ENCODE measurements at regions not wholly inside any gene's neighbourhood (a gene's known extent, or its start where the extent isn't known, plus 50 kb on each side); places are given as distances from the start of the nearest gene placed in this dataset.

DNA sequence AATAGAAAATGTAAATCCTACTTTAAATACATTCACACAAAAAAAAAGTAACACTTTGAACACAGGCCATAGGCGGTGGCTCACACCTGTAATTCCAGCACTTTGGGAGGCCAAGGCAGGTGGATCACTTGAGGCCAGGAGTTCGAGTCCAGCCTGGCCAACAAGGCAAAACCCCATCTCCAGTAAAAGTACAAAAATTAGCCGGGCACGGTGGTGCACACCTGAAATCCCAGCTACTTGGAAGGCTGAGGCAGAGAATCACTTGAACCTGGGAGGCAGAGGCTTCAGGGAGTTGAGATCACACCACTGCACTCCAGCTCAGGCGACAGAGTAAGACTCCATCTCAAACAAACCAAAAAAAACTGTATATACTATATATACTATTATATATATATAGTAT lies 303.6 kb downstream of the BCL11A start:
- no peak for TF ChIP-seq POLR2A (IDR thresholded peaks at IDR 0.05)
- TF ChIP-seq, protein P1, sequence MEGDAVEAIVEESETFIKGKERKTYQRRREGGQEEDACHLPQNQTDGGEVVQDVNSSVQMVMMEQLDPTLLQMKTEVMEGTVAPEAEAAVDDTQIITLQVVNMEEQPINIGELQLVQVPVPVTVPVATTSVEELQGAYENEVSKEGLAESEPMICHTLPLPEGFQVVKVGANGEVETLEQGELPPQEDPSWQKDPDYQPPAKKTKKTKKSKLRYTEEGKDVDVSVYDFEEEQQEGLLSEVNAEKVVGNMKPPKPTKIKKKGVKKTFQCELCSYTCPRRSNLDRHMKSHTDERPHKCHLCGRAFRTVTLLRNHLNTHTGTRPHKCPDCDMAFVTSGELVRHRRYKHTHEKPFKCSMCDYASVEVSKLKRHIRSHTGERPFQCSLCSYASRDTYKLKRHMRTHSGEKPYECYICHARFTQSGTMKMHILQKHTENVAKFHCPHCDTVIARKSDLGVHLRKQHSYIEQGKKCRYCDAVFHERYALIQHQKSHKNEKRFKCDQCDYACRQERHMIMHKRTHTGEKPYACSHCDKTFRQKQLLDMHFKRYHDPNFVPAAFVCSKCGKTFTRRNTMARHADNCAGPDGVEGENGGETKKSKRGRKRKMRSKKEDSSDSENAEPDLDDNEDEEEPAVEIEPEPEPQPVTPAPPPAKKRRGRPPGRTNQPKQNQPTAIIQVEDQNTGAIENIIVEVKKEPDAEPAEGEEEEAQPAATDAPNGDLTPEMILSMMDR (IDR thresholded peaks at IDR 0.05), result no peak
- Histone ChIP-seq H3K27me3 (no peaks in the 10 kb centered on the region), H3K4me1 (no peaks in the 10 kb centered on the region), H3K4me3 (no peak overlapping the region), H3K36me3 (replicated peaks in 1 of 2; ENCODE audit: insufficient read depth in 1 of 2, low read depth in 2 of 2) (no peaks in the 10 kb centered on the region), H3K27ac (no peak overlapping the region), H3K9me3 (no peaks in the 10 kb centered on the region)
- WGBS, 2 donors, result 88 to 95% methylated on average over 5 of the region's 5 CpGs
- intact Hi-C loops (cut with DNase I), result no loop called here
- DNase-seq (no peak), ATAC-seq (no peak)

DNA sequence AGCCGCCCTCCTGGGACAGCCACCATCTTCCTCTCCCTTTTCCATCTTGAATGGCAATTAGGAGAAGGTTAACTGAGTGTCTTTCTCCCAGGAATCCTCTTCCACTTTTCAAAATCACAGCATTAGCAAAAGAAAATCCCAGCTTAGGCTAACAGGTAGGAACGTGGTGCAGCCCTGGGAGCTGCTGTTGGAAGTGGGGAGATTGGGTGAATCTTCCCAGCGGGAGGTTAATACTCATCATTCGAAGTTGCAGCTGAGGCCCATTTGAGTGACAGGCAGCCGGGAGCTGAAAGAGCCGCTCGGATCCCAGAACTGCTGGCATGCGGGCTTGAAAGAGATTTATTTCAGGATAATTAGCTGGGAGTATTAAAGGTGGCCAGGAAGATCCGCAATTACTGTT lies 306.0 kb downstream of the BCL11A start:
- H3K36me3 ChIP-seq (replicated peaks in 1 of 2; ENCODE audit: insufficient read depth in 1 of 2, low read depth in 2 of 2), result no peaks in the 10 kb centered on the region
- ATAC-seq, result no peak
- no peaks in the 10 kb centered on the region for H3K27me3 ChIP-seq
- no peaks in the 10 kb centered on the region for H3K4me1 ChIP-seq
- intact Hi-C loops (cut with DNase I), result no loop called here
- H3K4me3 ChIP-seq, result no peak overlapping the region
- DNase-seq, result no peak
- H3K27ac ChIP-seq, result no peak overlapping the region
- no peaks in the 10 kb centered on the region for H3K9me3 ChIP-seq
- WGBS, 2 donors, result 78 to 89% methylated on average over 9 of the region's 9 CpGs
- TF ChIP-seq POLR2A (IDR thresholded peaks at IDR 0.05), result no peak
- TF ChIP-seq, protein P1 (IDR thresholded peaks at IDR 0.05), result no peak

DNA sequence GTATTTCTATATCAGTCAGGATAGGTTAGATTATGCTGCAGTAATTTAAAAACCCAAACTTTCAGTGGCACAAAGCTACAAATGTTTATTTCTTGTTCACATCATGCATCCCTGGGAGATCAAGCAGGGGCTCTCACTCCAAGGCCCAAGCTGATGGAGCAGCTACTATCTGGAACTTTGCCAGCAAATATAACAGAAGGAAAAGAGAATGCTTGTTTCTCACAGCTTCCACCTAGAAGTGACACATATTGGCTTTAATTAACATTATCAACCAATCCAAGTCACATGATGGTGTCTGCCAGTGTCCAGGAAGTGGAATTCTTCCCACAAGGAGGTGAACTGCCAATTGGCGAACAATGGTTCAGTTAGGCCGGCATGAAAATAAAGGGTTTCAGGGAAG lies 306.9 kb downstream of the BCL11A start:
- Histone ChIP-seq H3K27ac (no peak overlapping the region), H3K4me3 (no peak overlapping the region), H3K9me3 (no peaks in the 10 kb centered on the region), H3K36me3 (replicated peaks in 1 of 2; ENCODE audit: insufficient read depth in 1 of 2, low read depth in 2 of 2) (no peaks in the 10 kb centered on the region), H3K4me1 (no peaks in the 10 kb centered on the region), H3K27me3 (no peaks in the 10 kb centered on the region)
- 89 to 94% methylated on average over 2 of the region's 2 CpGs for WGBS, 2 donors
- TF ChIP-seq, protein P1 (IDR thresholded peaks at IDR 0.05), result no peak
- no peak for TF ChIP-seq POLR2A (IDR thresholded peaks at IDR 0.05)
- intact Hi-C loops (cut with DNase I), result no loop called here
- DNase-seq (no peak), ATAC-seq (no peak)

DNA sequence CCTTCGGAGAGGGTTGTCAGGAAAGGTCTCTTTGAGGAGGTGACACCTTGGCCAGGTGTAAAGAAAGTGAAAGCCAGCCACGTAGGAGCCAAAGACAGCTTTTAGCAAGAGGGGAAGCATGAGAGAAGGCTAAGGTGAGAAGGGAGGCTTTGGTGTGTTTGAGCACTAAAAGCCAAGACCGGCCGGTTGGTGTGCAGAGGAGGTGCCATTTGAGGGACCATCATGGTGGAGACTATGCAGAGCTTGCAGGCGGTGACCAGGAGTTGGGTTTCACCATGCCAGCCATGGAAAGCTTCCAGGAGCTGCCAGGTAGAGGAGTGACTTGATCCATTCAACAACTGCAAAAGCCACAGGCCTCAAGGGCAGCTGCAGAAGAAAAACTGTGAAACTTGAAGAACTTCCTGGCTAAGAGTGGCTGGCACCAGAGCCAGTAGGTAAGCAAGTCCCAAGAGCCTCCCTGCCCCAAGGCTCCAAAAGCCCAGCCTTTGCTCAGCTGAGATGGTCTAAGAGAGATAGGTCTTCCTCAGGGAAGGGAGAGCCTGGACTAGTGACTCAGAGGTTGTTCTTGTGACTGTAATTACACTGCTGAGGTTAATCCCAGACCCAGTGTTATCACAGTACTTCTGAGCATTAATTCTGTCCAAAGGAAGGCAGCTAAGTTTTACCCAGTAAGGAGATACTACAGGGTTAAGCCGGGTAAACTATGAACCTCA lies 319.0 kb downstream of the BCL11A start:
- Histone ChIP-seq H3K4me1 (no peaks in the 10 kb centered on the region), H3K4me3 (no peak overlapping the region), H3K27ac (no peak overlapping the region), H3K36me3 (replicated peaks in 1 of 2; ENCODE audit: insufficient read depth in 1 of 2, low read depth in 2 of 2) (no peaks in the 10 kb centered on the region), H3K27me3 (no peaks in the 10 kb centered on the region), H3K9me3 (no peaks in the 10 kb centered on the region)
- 84 to 88% methylated on average over 6 of the region's 6 CpGs for WGBS, 2 donors
- no peak for DNase-seq
- intact Hi-C loops (cut with DNase I), result no loop called here
- ATAC-seq, result no peak
- no peak for TF ChIP-seq POLR2A (IDR thresholded peaks at IDR 0.05)
- TF ChIP-seq, protein P1 (IDR thresholded peaks at IDR 0.05), result no peak

DNA sequence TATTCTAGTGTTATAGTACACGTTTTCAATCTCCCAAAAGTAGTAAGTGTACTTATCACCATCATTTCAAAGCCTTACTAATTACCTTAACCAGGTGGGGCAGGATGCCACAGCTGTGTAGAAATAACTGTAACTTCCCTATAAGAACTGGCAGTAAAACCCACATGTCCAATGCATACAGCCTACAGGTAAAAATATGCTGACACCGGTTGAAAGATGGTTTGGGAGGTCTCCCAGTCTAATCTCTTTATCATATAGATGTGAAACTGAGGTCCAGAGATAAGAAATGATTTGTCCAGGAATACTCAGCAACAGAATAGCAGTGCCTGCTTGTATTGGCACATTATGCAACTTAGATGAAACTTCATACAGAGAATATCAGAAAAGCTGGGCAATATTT lies 322.9 kb downstream of the BCL11A start:
- no peaks in the 10 kb centered on the region for H3K36me3 ChIP-seq (replicated peaks in 1 of 2; ENCODE audit: insufficient read depth in 1 of 2, low read depth in 2 of 2)
- H3K27ac ChIP-seq, result no peak overlapping the region
- TF ChIP-seq, protein P1 (IDR thresholded peaks at IDR 0.05), result no peak
- TF ChIP-seq POLR2A (IDR thresholded peaks at IDR 0.05), result no peak
- DNase-seq (no peak), ATAC-seq (no peak)
- intact Hi-C loops (cut with DNase I), result no loop called here
- 38 to 61% methylated on average over 2 of the region's 2 CpGs for WGBS, 2 donors
- no peaks in the 10 kb centered on the region for H3K9me3 ChIP-seq
- H3K4me1 ChIP-seq, result no peaks in the 10 kb centered on the region
- no peaks in the 10 kb centered on the region for H3K27me3 ChIP-seq
- H3K4me3 ChIP-seq, result no peak overlapping the region
